SK-N-SH (cell line): ENCODE measurements at regions not wholly inside any gene's neighbourhood (a gene's known extent, or its start where the extent isn't known, plus 50 kb on each side); places are given as distances from the start of the nearest gene placed in this dataset.

Experiments
- CTCF ChIA-PET: fragments of 300-600, 350-600 bp; formaldehyde crosslinking; extraction: SDS; loops from one replicate; lab custom pipeline; 2021; lab: Yijun Ruan, JAX
- POLR2A ChIA-PET: fragments of 350-600 bp; sonication (Branson Sonifier 250); formaldehyde crosslinking; extraction: SDS; loops from one replicate; lab custom pipeline; 2020; ENCODE audit warnings: antibody characterized with exemption, inconsistent platforms; lab: Yijun Ruan, JAX
- DNase-seq: peaks from one replicate; pipeline ENCODE4 v3.0.0; 2012
- H2AFZ ChIP-seq: fragments of 200-600 bp; sonication (generic); 2 replicates; pipeline ENCODE4 v1.8.1; 2016; ENCODE audit warnings: antibody characterized with exemption, mild to moderate bottlenecking, low read depth
- H3F3A ChIP-seq: fragments of 200-600 bp; sonication (generic); replicated peaks from 2 replicates; pipeline ENCODE3; 2016; ENCODE audit warnings: antibody characterized with exemption, mild to moderate bottlenecking; ENCODE audit not compliant: insufficient read depth
- H3K27ac ChIP-seq, 2 experiments: fragments of 200-500 bp in 1 of 2; fragments of 200-600 bp in 1 of 2; sonication (Bioruptor generic) in 1 of 2; sonication (generic), shearing (Covaris generic) in 1 of 2; 2 replicates each; pipeline versions ENCODE4 v1.5.1 to v1.6.1; 2014 to 2016; ENCODE audit warnings: low read depth in 2 of 2, inconsistent platforms in 1 of 2, low read length in 1 of 2, mild to moderate bottlenecking in 1 of 2, mixed read lengths in 1 of 2
- H3K27me3 ChIP-seq: fragments of 200-600 bp; sonication (generic), shearing (Covaris generic); 2 replicates; pipeline ENCODE4 v1.6.1; 2016; ENCODE audit warnings: mixed run types; ENCODE audit not compliant: insufficient read depth
- H3K36me3 ChIP-seq, 2 experiments: fragments of 200-500 bp in 1 of 2; fragments of 200-600 bp in 1 of 2; sonication (Bioruptor generic) in 1 of 2; sonication (generic) in 1 of 2; replicated peaks in 1 of 2; 2 replicates each; pipeline versions ENCODE3 to v1.5.1; 2014 to 2016; ENCODE audit warnings: low read length in 1 of 2, mild to moderate bottlenecking in 1 of 2; ENCODE audit not compliant: insufficient read depth in 2 of 2, control insufficient read depth in 1 of 2
- H3K4me1 ChIP-seq, 2 experiments: fragments of 200-500 bp in 1 of 2; fragments of 200-600 bp in 1 of 2; sonication (Bioruptor generic) in 1 of 2; sonication (generic), shearing (Covaris generic) in 1 of 2; 2 replicates each; pipeline versions ENCODE4 v1.5.1 to v1.6.1; 2014 to 2016; ENCODE audit warnings: low read depth in 1 of 2, low read length in 1 of 2, mixed run types in 1 of 2; ENCODE audit not compliant: insufficient read depth in 2 of 2, control insufficient read depth in 1 of 2
- H3K4me2 ChIP-seq: fragments of 200-600 bp; sonication (generic), shearing (Covaris generic); 2 replicates; pipeline ENCODE4 v1.6.1; 2017; ENCODE audit warnings: mixed run types
- H3K4me3 ChIP-seq, 2 experiments: fragments of 200-500 bp in 1 of 2; fragments of 200-600 bp in 1 of 2; sonication (Bioruptor generic) in 1 of 2; sonication (generic), shearing (Covaris generic) in 1 of 2; 2 replicates each; pipeline versions ENCODE4 v1.5.1 to v1.8.1; 2014 to 2016; ENCODE audit warnings: low read depth in 2 of 2, inconsistent platforms in 1 of 2, low read length in 1 of 2, mild to moderate bottlenecking in 1 of 2, mixed read lengths in 1 of 2, moderate library complexity in 1 of 2
- H3K79me2 ChIP-seq: fragments of 200-600 bp; sonication (generic); 2 replicates; pipeline ENCODE4 v1.8.1; 2017; ENCODE audit warnings: mild to moderate bottlenecking; ENCODE audit not compliant: insufficient read depth
- H3K9ac ChIP-seq: fragments of 200-600 bp; sonication (generic); 2 replicates; pipeline ENCODE4 v1.6.1; 2017; ENCODE audit warnings: mixed run types
- H3K9me2 ChIP-seq: fragments of 200-600 bp; sonication (generic); 2 replicates; pipeline ENCODE4 v1.6.1; 2017; ENCODE audit warnings: mixed run types
- H3K9me3 ChIP-seq: fragments of 200-600 bp; sonication (generic); 2 replicates; pipeline ENCODE4 v1.6.1; 2017; ENCODE audit warnings: mixed run types, mild to moderate bottlenecking, moderate library complexity
- H4K20me1 ChIP-seq: fragments of 200-600 bp; sonication (generic); 2 replicates; pipeline ENCODE4 v1.6.1; 2017; ENCODE audit warnings: mild to moderate bottlenecking, mixed run types; ENCODE audit not compliant: insufficient read depth
- ELF1 ChIP-seq: IDR thresholded peaks from 2 replicates; pipeline ENCODE4 v1.4.0; 2012
- EP300 ChIP-seq, 2 experiments: IDR thresholded peaks; 2 replicates each; pipeline versions ENCODE4 v1.4.0 to v1.6.1; 2012; ENCODE audit warnings: borderline replicate concordance in 1 of 2, low read depth in 1 of 2, low read length in 1 of 2
- EZH2phosphoT487 ChIP-seq: fragments of 200-600 bp; sonication (generic); IDR thresholded peaks from 2 replicates; pipeline ENCODE4 v1.6.1; 2017; ENCODE audit warnings: low read depth, mixed run types, mild to moderate bottlenecking, antibody characterized with exemption, moderate library complexity, borderline replicate concordance
- FOXJ3 ChIP-seq: sonication (generic); formaldehyde crosslinking; IDR thresholded peaks from 2 replicates; pipeline ENCODE4 v1.5.1; 2020; ENCODE audit warnings: mild to moderate bottlenecking, missing genetic modification reagents
- FOXM1 ChIP-seq: IDR thresholded peaks from 2 replicates; pipeline ENCODE4 v1.4.0; 2012; ENCODE audit warnings: low read depth, mild to moderate bottlenecking
- GABPA ChIP-seq: IDR thresholded peaks from 2 replicates; pipeline ENCODE4 v1.4.0; 2012; ENCODE audit warnings: low read depth, mild to moderate bottlenecking
- RFX5 ChIP-seq: IDR thresholded peaks from 2 replicates; pipeline ENCODE4 v1.6.1; 2012; ENCODE audit warnings: mild to moderate bottlenecking, improper control_type of control experiment, low read length
- SIN3A ChIP-seq: IDR thresholded peaks from 2 replicates; pipeline ENCODE4 v1.6.1; 2012; ENCODE audit warnings: low read depth, mild to moderate bottlenecking, low read length, moderate library complexity, borderline replicate concordance
- SMC3 ChIP-seq: IDR thresholded peaks from 2 replicates; pipeline ENCODE4 v1.6.1; 2012; ENCODE audit warnings: low read depth, low read length, improper control_type of control experiment
- TAF1 ChIP-seq: IDR thresholded peaks from 2 replicates; pipeline ENCODE4 v1.6.1; 2012; ENCODE audit warnings: low read depth, mild to moderate bottlenecking, low read length, moderate library complexity, borderline replicate concordance
- TEAD4 ChIP-seq: IDR thresholded peaks from 2 replicates; pipeline ENCODE4 v1.4.0; 2012; ENCODE audit warnings: mild to moderate bottlenecking, borderline replicate concordance; ENCODE audit not compliant: insufficient read depth
- YY1 ChIP-seq: IDR thresholded peaks from 2 replicates; pipeline ENCODE4 v1.4.0; 2012; ENCODE audit warnings: low read depth, mild to moderate bottlenecking
- whole genome bisulfite sequencing: methylation state at CpG from one replicate; pipeline ENCODE4 v1.1.6; 2017; ENCODE audit warnings: low lambda C conversion rate; 5-methylcytosine and 5-hydroxymethylcytosine counted together
- TF ChIP-seq, protein P1 (sequence below): IDR thresholded peaks from 2 replicates; pipeline ENCODE4 v1.4.0; 2012; ENCODE audit warnings: low read depth, borderline replicate concordance
- TF ChIP-seq, protein P2 (sequence below): IDR thresholded peaks from 2 replicates; pipeline ENCODE4 v1.6.1; 2012; ENCODE audit warnings: mild to moderate bottlenecking, low read depth, low read length, moderate library complexity
- TF ChIP-seq, protein P3 (sequence below): fragments of 150-350 bp; IDR thresholded peaks from 2 replicates; pipeline ENCODE4 v1.6.1; 2016; ENCODE audit warnings: mild to moderate bottlenecking, low read depth, low read length
- TF ChIP-seq, protein P4 (sequence below): fragments of 200-600 bp; sonication (generic); IDR thresholded peaks from 2 replicates; pipeline ENCODE4 v1.6.1; 2017; ENCODE audit warnings: antibody characterized with exemption, mild to moderate bottlenecking, moderate library complexity
- TF ChIP-seq, protein P5 (sequence below): fragments of 150-350 bp; IDR thresholded peaks from 2 replicates; pipeline ENCODE4 v1.6.1; 2017; ENCODE audit warnings: antibody characterized with exemption, low read length, low read depth, borderline replicate concordance

DNA sequence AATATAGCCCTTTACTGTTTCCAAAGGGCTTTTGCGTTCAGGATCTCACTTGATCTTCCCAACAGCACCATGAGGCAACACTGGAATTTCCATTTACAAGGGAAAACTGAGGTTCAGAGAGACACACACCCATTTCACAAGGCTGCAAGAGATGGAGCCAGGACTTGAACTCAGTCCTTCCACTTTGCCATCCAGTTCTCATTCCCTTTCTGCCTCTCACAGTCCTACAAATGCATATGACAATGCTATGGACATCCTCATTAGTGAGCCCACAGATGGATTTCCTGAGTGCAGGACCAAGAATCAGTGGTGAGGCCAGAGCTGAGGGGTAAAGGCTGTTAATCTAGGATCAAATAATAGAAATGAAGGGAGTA is 136.1 kb upstream of the MYCN start:
- ChIA-PET POLR2A (no interaction called here), CTCF (interaction anchor here (1.2 kb wide), 1 partner anchor 804 kb away, joined by 3 read pairs; no protein-coding TSS in a partner anchor)
- WGBS, result 21% methylated on average over 1 of the region's 1 CpG

DNA sequence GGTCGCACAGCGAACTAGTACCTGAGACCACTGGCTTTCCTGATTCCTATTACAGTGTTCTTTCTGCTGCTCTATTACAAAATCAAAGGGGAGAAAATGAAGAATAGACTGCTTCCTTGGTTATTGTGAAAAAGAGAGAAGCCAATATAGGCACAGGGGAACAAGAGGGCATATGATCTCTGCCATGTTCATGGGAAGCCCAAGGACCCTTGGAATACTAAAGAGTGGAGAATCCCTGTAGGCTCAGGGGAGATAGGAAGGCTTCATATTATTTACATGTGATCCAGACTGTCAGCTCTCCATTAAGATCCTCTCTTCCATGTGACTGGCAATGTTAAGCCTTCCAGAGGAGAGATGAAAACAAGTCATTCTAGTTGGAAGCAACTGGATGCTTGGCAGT is 135.7 kb upstream of the MYCN start:
- POLR2A ChIA-PET, result no interaction called here
- Histone ChIP-seq H3K79me2 (no peaks in the 10 kb centered on the region), H3K27me3 (no peaks in the 10 kb centered on the region), H3K9me2 (no peaks in the 10 kb centered on the region), H3K4me1 (peaks cover 0 to 17% of the 10 kb centered on the region in 2 experiments; a peak in 1 of 4 replicates), H3K9ac (no peak overlapping the region), H2AFZ (no peak overlapping the region), H3K27ac (no peak overlapping the region), H3F3A (no peaks in the 10 kb centered on the region), H3K4me2 (no peak overlapping the region), H3K9me3 (no peaks in the 10 kb centered on the region), H4K20me1 (no peaks in the 10 kb centered on the region), H3K36me3 (no peaks in the 10 kb centered on the region), H3K4me3 (no peak overlapping the region)
- CTCF ChIA-PET, result interaction anchor here (1.1 to 1.3 kb wide), 3 partner anchors 9 to 804 kb away, joined by 3 read pairs; no protein-coding TSS in a partner anchor
- 31% methylated on average over 2 of the region's 2 CpGs for WGBS
- DNase-seq, result no peak
- TF ChIP-seq, protein P1, sequence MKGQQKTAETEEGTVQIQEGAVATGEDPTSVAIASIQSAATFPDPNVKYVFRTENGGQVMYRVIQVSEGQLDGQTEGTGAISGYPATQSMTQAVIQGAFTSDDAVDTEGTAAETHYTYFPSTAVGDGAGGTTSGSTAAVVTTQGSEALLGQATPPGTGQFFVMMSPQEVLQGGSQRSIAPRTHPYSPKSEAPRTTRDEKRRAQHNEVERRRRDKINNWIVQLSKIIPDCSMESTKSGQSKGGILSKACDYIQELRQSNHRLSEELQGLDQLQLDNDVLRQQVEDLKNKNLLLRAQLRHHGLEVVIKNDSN, result no peak
- TF ChIP-seq, protein P2, sequence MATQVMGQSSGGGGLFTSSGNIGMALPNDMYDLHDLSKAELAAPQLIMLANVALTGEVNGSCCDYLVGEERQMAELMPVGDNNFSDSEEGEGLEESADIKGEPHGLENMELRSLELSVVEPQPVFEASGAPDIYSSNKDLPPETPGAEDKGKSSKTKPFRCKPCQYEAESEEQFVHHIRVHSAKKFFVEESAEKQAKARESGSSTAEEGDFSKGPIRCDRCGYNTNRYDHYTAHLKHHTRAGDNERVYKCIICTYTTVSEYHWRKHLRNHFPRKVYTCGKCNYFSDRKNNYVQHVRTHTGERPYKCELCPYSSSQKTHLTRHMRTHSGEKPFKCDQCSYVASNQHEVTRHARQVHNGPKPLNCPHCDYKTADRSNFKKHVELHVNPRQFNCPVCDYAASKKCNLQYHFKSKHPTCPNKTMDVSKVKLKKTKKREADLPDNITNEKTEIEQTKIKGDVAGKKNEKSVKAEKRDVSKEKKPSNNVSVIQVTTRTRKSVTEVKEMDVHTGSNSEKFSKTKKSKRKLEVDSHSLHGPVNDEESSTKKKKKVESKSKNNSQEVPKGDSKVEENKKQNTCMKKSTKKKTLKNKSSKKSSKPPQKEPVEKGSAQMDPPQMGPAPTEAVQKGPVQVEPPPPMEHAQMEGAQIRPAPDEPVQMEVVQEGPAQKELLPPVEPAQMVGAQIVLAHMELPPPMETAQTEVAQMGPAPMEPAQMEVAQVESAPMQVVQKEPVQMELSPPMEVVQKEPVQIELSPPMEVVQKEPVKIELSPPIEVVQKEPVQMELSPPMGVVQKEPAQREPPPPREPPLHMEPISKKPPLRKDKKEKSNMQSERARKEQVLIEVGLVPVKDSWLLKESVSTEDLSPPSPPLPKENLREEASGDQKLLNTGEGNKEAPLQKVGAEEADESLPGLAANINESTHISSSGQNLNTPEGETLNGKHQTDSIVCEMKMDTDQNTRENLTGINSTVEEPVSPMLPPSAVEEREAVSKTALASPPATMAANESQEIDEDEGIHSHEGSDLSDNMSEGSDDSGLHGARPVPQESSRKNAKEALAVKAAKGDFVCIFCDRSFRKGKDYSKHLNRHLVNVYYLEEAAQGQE, result no peak
- TF ChIP-seq, protein P3, sequence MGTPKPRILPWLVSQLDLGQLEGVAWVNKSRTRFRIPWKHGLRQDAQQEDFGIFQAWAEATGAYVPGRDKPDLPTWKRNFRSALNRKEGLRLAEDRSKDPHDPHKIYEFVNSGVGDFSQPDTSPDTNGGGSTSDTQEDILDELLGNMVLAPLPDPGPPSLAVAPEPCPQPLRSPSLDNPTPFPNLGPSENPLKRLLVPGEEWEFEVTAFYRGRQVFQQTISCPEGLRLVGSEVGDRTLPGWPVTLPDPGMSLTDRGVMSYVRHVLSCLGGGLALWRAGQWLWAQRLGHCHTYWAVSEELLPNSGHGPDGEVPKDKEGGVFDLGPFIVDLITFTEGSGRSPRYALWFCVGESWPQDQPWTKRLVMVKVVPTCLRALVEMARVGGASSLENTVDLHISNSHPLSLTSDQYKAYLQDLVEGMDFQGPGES, result no peak
- TF ChIP-seq TEAD4, result no peak
- TF ChIP-seq EP300 (IDR thresholded peaks at IDR 0.05; ENCODE audit: borderline replicate concordance in 1 of 2, low read depth in 1 of 2, low read length in 1 of 2), result no peak
- no peak for TF ChIP-seq SMC3

More for the DNA sequence above, 136.1 kb upstream of the MYCN start:
- no peak overlapping the region for H2AFZ ChIP-seq
- no peak overlapping the region for H3K4me2 ChIP-seq
- no peaks in the 10 kb centered on the region for H3F3A ChIP-seq
- no peaks in the 10 kb centered on the region for H3K27me3 ChIP-seq
- no peak for DNase-seq
- H3K4me1 ChIP-seq, result peaks cover 0 to 19% of the 10 kb centered on the region in 2 experiments; a peak in 1 of 4 replicates
- no peak overlapping the region for H3K27ac ChIP-seq
- no peaks in the 10 kb centered on the region for H3K79me2 ChIP-seq
- H3K36me3 ChIP-seq, result no peaks in the 10 kb centered on the region
- H3K4me3 ChIP-seq, result no peak overlapping the region
- TF ChIP-seq SIN3A (no peak), FOXJ3 (CRISPR knock-in tag) (no peak), GABPA (no peak), EZH2phosphoT487 (no peak), RFX5 (no peak), TAF1 (no peak), ELF1 (no peak), YY1 (no peak), FOXM1 (no peak), TEAD4 (no peak)
- TF ChIP-seq, protein P4, sequence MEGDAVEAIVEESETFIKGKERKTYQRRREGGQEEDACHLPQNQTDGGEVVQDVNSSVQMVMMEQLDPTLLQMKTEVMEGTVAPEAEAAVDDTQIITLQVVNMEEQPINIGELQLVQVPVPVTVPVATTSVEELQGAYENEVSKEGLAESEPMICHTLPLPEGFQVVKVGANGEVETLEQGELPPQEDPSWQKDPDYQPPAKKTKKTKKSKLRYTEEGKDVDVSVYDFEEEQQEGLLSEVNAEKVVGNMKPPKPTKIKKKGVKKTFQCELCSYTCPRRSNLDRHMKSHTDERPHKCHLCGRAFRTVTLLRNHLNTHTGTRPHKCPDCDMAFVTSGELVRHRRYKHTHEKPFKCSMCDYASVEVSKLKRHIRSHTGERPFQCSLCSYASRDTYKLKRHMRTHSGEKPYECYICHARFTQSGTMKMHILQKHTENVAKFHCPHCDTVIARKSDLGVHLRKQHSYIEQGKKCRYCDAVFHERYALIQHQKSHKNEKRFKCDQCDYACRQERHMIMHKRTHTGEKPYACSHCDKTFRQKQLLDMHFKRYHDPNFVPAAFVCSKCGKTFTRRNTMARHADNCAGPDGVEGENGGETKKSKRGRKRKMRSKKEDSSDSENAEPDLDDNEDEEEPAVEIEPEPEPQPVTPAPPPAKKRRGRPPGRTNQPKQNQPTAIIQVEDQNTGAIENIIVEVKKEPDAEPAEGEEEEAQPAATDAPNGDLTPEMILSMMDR, result no peak
- TF ChIP-seq, protein P1, result no peak
- TF ChIP-seq, protein P5, sequence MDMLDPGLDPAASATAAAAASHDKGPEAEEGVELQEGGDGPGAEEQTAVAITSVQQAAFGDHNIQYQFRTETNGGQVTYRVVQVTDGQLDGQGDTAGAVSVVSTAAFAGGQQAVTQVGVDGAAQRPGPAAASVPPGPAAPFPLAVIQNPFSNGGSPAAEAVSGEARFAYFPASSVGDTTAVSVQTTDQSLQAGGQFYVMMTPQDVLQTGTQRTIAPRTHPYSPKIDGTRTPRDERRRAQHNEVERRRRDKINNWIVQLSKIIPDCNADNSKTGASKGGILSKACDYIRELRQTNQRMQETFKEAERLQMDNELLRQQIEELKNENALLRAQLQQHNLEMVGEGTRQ, result no peak
- TF ChIP-seq, all 33 proteins: peak for 0
- no peaks in the 10 kb centered on the region for H4K20me1 ChIP-seq
- H3K9me3 ChIP-seq, result no peaks in the 10 kb centered on the region
- H3K9me2 ChIP-seq, result no peaks in the 10 kb centered on the region
- no peak overlapping the region for H3K9ac ChIP-seq
